MM.1S (cell line): ENCODE measurements at regions not wholly inside any gene's neighbourhood (a gene's known extent, or its start where the extent isn't known, plus 50 kb on each side); places are given as distances from the start of the nearest gene placed in this dataset.

ENCODE experiments used
- EZH2 ChIP-seq: fragments of 300-600 bp; sonication (generic); optimal IDR thresholded peaks from 2 replicates; pipeline ENCODE3; 2017; ENCODE audit warnings: low read depth, mild to moderate bottlenecking, antibody characterized with exemption, low read length, mixed read lengths
- EZH2phosphoT487 ChIP-seq: fragments of 300-600 bp; sonication (generic); IDR thresholded peaks from 2 replicates; pipeline ENCODE4 v1.6.1; 2018; ENCODE audit warnings: antibody characterized with exemption, low read length
- TF ChIP-seq, protein P1 (sequence below): fragments of 300-600 bp; sonication (generic); IDR thresholded peaks from 2 replicates; pipeline ENCODE4 v1.5.1; 2016; ENCODE audit warnings: antibody characterized with exemption, low read length, mixed read lengths

DNA sequence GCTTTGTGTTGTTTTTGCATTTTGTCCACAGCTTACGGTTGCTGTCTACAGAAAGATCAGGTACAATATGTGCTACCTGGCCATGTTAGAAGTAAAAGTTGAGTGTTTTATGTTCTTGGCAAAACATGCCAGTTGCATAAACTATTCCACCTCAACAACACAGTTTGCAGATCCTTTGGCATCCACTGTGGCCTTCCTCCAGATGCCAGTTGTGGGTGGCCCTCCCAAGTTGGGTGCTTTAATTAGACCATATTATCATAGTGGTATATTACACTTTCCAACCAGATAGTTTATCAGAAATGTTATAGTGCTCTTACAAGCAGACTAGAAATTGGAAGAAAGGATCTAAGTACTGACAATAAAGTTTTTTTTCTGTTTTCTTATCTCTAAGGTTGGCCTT, 386.9 kb upstream of the KCNN2 start:
- TF ChIP-seq EZH2 (no peak), EZH2phosphoT487 (no peak)
- TF ChIP-seq, protein P1, sequence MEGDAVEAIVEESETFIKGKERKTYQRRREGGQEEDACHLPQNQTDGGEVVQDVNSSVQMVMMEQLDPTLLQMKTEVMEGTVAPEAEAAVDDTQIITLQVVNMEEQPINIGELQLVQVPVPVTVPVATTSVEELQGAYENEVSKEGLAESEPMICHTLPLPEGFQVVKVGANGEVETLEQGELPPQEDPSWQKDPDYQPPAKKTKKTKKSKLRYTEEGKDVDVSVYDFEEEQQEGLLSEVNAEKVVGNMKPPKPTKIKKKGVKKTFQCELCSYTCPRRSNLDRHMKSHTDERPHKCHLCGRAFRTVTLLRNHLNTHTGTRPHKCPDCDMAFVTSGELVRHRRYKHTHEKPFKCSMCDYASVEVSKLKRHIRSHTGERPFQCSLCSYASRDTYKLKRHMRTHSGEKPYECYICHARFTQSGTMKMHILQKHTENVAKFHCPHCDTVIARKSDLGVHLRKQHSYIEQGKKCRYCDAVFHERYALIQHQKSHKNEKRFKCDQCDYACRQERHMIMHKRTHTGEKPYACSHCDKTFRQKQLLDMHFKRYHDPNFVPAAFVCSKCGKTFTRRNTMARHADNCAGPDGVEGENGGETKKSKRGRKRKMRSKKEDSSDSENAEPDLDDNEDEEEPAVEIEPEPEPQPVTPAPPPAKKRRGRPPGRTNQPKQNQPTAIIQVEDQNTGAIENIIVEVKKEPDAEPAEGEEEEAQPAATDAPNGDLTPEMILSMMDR: no peak
